ENCODE measurements at regions not wholly inside any gene's neighbourhood (a gene's known extent, or its start where the extent isn't known, plus 50 kb on each side); places are given as distances from the start of the nearest gene placed in this dataset.

DNA sequence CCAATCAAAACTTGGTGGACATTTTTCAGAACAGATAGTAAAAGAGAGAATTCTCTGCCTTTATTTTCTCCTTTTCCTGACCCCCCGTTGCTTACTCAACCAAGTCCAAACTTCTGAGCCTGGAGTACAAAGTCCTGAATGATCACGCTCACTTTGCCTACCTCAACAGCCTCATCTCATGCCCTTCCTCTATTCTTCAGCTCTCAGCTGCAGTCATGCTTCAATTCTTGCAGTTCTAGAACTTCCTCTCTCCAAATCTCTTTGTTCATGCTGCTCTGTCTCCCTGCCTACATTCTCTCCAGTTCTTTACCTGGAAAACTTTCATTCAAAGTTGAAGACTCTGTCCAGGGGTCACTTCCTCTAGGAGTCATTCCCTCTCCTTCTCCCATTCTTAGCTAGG, 398.5 kb upstream of the SLC24A2 start:
- Histone ChIP-seq H3K9me1 (replicated peaks; ENCODE audit: control insufficient read depth, extremely low read depth, insufficient read depth, low read length) (no peaks in the 10 kb centered on the region), H3K79me2 (ENCODE audit: control insufficient read depth, insufficient read depth, low read length) (no peaks in the 10 kb centered on the region), H3K27ac (ENCODE audit: insufficient read depth, low read depth, low read length) (no peak overlapping the region), H3K9me3 (replicated peaks; ENCODE audit: control insufficient read depth, insufficient read depth, low read length) (no peaks in the 10 kb centered on the region), H3K36me3 (ENCODE audit: control insufficient read depth in 2 of 2, extremely low read depth in 1 of 2, insufficient read depth in 2 of 2, low read length in 2 of 2) (no peaks in the 10 kb centered on the region), H2AFZ (ENCODE audit: low read depth, low read length) (no peak overlapping the region), H3K27me3 (ENCODE audit: control insufficient read depth in 2 of 2, insufficient read depth in 2 of 2, low read length in 2 of 2) (no peaks in the 10 kb centered on the region), H4K20me1 (replicated peaks; ENCODE audit: control insufficient read depth, extremely low read depth, insufficient read depth, low read length) (no peaks in the 10 kb centered on the region), H3K4me2 (ENCODE audit: insufficient read depth, low read length) (no peak overlapping the region), H3K9ac (replicated peaks; ENCODE audit: extremely low read depth, insufficient read depth, low read length) (no peak overlapping the region), H3K4me1 (ENCODE audit: control insufficient read depth, extremely low read depth, insufficient read depth, low read length) (no peaks in the 10 kb centered on the region), H3K4me3 (replicated peaks in 1 of 3; ENCODE audit: insufficient read depth in 1 of 3, low read depth in 1 of 3, low read length in 3 of 3) (no peak overlapping the region)
- FAIRE-seq: no peak
- intact Hi-C loops (cut with micrococcal nuclease) (no loop called here), dilution Hi-C loops (cut with MboI; ENCODE audit: extremely low pct_ligation_motif_present, low sequenced_read_pairs) (no loop called here)
- TF ChIP-seq FOS (IDR thresholded peaks at IDR 0.05; ENCODE audit: borderline replicate concordance, insufficient read depth, low read length) (no peak), JUN (IDR thresholded peaks at IDR 0.05; ENCODE audit: borderline replicate concordance, insufficient read depth, insufficient read length, low read depth) (no peak), EZH2 (IDR thresholded peaks at IDR 0.05; ENCODE audit: borderline replicate concordance, low read depth, low read length, severe bottlenecking) (no peak), GATA2 (IDR thresholded peaks at IDR 0.05; ENCODE audit: insufficient read depth, insufficient read length, low read depth, low read length) (no peak), POLR2A (IDR thresholded peaks at IDR 0.05; ENCODE audit: low read depth, low read length) (no peak), POLR2AphosphoS5 (IDR thresholded peaks at IDR 0.05; ENCODE audit: insufficient read depth, low read depth, low read length) (no peak), MAX (IDR thresholded peaks at IDR 0.05; ENCODE audit: insufficient read depth, insufficient read length) (no peak), MYC (IDR thresholded peaks at IDR 0.05; ENCODE audit: low read depth, low read length) (no peak)
- TF ChIP-seq, protein P1, sequence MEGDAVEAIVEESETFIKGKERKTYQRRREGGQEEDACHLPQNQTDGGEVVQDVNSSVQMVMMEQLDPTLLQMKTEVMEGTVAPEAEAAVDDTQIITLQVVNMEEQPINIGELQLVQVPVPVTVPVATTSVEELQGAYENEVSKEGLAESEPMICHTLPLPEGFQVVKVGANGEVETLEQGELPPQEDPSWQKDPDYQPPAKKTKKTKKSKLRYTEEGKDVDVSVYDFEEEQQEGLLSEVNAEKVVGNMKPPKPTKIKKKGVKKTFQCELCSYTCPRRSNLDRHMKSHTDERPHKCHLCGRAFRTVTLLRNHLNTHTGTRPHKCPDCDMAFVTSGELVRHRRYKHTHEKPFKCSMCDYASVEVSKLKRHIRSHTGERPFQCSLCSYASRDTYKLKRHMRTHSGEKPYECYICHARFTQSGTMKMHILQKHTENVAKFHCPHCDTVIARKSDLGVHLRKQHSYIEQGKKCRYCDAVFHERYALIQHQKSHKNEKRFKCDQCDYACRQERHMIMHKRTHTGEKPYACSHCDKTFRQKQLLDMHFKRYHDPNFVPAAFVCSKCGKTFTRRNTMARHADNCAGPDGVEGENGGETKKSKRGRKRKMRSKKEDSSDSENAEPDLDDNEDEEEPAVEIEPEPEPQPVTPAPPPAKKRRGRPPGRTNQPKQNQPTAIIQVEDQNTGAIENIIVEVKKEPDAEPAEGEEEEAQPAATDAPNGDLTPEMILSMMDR (IDR thresholded peaks at IDR 0.05; ENCODE audit: extremely low read depth in 1 of 2, insufficient read depth in 1 of 2, low read depth in 1 of 2, low read length in 2 of 2): no peak
- ChIA-PET CTCF (interaction anchor here (1.1 kb wide), 1 partner anchor 924 kb away, joined by 3 read pairs; no protein-coding TSS in a partner anchor), POLR2A (no interaction called here)
- no peak for DNase-seq (ENCODE audit: low read depth, low spot score)
- no TSS peak for BruUV-seq (replicated peaks)

Measured in endothelial cell of umbilical vein (primary cell).